OCI-LY1 (cell line): ENCODE measurements at regions not wholly inside any gene's neighbourhood (a gene's known extent, or its start where the extent isn't known, plus 50 kb on each side); places are given as distances from the start of the nearest gene placed in this dataset.

ENCODE experiments used
- CTCF ChIP-seq: fragments of 200-600 bp; sonication (generic), shearing (Covaris generic); IDR thresholded peaks from 2 replicates; pipeline ENCODE4 v1.5.1; 2017; ENCODE audit warnings: mild to moderate bottlenecking, antibody characterized with exemption, low read length, moderate library complexity, mixed read lengths
- EZH2 ChIP-seq: fragments of 200-600 bp; sonication (generic), shearing (Covaris generic); IDR thresholded peaks from 2 replicates; pipeline ENCODE4 v1.8.0; 2017; ENCODE audit warnings: borderline replicate concordance, mixed run types, mild to moderate bottlenecking, antibody characterized with exemption, low read length, moderate library complexity, mixed read lengths

- no peak for TF ChIP-seq CTCF
- no peak for TF ChIP-seq EZH2
These were observed 783.2 kb upstream of the RBFOX1 start for GRCh38 chr16:6549415-6549814.
